Kidney epithelial cell (primary cell): ENCODE measurements at regions not wholly inside any gene's neighbourhood (a gene's known extent, or its start where the extent isn't known, plus 50 kb on each side); places are given as distances from the start of the nearest gene placed in this dataset.
"Not testable (repeated sequence)": the region's sequence is repeated elsewhere in the genome, so short reads cannot be mapped to it uniquely, and the experiment has no call there.

Source experiments
- DNase-seq: peaks from one replicate; pipeline ENCODE4 v3.0.0-alpha.2; 2010; ENCODE audit warnings: low read depth
- H3K27me3 ChIP-seq: 2 replicates; pipeline ENCODE4 v1.6.0; 2011; ENCODE audit warnings: low read length; ENCODE audit not compliant: control insufficient read depth, insufficient read depth
- H3K36me3 ChIP-seq: 2 replicates; pipeline ENCODE4 v1.5.1; 2011; ENCODE audit warnings: low read length; ENCODE audit not compliant: control insufficient read depth, insufficient read depth
- H3K4me3 ChIP-seq: 2 replicates; pipeline ENCODE4 v1.5.1; 2011; ENCODE audit warnings: low read depth, mild to moderate bottlenecking, control low read depth, low read length
- TF ChIP-seq, protein P1 (sequence below): IDR thresholded peaks from 2 replicates; pipeline ENCODE4 v1.5.1; 2011; ENCODE audit warnings: mild to moderate bottlenecking, moderate library complexity, low read length, control low read depth, inconsistent platforms; ENCODE audit not compliant: insufficient read depth, poor library complexity, severe bottlenecking

DNA sequence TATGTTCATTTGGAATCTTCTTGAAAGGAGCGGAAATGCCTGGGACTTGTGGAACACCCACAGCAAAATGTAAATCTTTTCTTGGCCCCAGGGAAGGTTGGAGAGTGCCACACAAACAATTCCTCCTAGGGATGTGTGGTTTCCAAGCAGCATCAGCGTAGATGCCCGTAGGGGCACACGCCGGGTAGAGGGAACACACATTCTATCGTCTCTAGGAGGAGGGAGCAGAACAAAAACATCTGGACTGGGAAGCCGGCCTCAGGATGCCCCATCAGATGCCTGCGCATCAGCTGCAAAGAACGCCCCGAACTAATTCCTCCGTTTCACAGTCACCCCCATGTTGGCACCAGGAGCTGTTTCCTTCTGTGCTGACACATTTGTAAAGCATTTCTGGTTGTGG lies 357.9 kb upstream of the ZFHX3 start:
- TF ChIP-seq, protein P1, sequence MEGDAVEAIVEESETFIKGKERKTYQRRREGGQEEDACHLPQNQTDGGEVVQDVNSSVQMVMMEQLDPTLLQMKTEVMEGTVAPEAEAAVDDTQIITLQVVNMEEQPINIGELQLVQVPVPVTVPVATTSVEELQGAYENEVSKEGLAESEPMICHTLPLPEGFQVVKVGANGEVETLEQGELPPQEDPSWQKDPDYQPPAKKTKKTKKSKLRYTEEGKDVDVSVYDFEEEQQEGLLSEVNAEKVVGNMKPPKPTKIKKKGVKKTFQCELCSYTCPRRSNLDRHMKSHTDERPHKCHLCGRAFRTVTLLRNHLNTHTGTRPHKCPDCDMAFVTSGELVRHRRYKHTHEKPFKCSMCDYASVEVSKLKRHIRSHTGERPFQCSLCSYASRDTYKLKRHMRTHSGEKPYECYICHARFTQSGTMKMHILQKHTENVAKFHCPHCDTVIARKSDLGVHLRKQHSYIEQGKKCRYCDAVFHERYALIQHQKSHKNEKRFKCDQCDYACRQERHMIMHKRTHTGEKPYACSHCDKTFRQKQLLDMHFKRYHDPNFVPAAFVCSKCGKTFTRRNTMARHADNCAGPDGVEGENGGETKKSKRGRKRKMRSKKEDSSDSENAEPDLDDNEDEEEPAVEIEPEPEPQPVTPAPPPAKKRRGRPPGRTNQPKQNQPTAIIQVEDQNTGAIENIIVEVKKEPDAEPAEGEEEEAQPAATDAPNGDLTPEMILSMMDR = no peak
- no peaks in the 10 kb centered on the region for H3K36me3 ChIP-seq
- no peak overlapping the region for H3K4me3 ChIP-seq
- no peaks in the 10 kb centered on the region for H3K27me3 ChIP-seq
- no peak for DNase-seq

DNA sequence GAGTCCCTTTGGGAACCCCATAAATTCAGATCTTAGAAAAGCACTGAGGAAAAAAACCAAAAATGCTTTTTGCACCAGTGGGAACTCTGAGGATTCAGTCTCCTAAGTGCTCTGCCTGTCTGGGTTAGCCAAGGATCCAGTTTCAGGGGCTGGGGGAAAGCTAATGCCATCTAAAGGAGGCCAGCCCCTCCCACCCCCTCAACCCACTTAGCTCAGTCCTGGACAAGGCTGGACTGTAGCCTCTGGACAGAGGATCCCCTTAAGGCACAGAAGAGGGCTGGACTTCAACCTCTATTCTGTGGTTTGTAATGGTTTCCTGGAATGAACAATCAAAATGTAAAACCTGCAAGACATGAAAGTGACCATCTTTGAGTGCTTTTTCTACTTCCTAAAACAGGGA lies 356.1 kb upstream of the ZFHX3 start:
- Histone ChIP-seq H3K27me3 (no peaks in the 10 kb centered on the region), H3K36me3 (no peaks in the 10 kb centered on the region), H3K4me3 (no peak overlapping the region)
- no peak for DNase-seq
- TF ChIP-seq, protein P1 = no peak

DNA sequence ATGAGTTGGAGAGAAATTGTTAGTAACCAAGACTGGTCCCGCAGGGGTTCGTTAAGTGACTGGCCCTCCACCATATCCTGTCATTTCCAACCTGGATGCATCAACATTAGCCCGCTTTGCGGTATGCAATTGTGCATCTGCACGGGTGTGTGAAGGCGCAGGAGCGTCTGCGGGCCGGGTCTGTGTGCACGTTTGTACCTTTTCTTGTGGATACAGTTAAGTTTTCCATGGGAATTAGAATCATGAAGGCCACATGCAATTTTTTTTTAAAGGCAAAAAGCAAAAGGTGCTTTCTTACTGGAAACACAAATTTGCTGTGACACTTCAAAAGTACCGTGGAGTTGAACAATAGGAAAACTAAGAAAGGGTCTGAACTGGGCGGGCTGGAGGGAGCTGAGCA lies 355.4 kb upstream of the ZFHX3 start:
- Histone ChIP-seq H3K4me3 (no peak overlapping the region), H3K36me3 (no peaks in the 10 kb centered on the region), H3K27me3 (no peaks in the 10 kb centered on the region)
- DNase-seq = no peak
- TF ChIP-seq, protein P1 = no peak

DNA sequence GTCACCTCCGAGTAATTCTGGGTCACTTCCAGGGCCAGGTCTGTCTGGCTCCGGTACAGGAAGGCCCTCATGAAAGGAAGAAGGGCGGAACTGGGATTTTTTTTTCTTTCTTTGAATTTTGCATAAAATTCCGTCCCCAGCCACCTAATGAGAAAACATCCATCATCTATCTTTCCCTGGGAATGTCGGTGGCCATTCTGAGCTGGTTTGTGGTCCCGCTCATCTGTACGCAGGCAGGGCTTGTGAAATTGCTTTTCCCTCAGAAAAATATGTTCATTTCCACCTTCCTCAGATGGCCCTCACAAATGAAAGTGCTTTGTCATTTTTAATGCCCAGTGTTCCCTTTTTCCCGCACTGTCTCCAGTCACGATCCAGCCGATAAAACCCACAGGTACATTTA lies 353.0 kb upstream of the ZFHX3 start:
- DNase-seq = no peak
- TF ChIP-seq, protein P1 = no peak
- Histone ChIP-seq H3K4me3 (no peak overlapping the region), H3K36me3 (no peaks in the 10 kb centered on the region), H3K27me3 (no peaks in the 10 kb centered on the region)

DNA sequence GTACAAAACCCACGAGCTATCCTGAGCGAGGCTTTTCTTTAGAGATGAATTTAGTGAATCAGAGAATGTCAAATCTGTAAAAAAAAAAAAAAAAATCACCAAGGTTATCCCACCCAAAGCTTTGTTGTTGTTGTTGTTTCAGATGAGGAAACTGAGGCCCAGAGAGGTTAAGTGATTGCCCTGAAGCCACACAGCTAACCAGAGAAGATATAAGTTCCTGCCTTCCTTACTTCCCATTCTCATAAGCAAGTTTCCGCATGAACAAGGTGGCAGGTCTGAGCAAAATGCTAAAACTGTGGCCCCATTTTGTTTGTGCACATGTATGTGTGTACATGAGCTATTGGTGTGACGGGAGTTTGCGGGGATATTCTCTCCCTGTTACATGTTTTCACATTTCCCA lies 352.1 kb upstream of the ZFHX3 start:
- Histone ChIP-seq H3K27me3 (no peaks in the 10 kb centered on the region), H3K4me3 (no peak overlapping the region), H3K36me3 (no peaks in the 10 kb centered on the region)
- DNase-seq = no peak
- TF ChIP-seq, protein P1 = no peak

DNA sequence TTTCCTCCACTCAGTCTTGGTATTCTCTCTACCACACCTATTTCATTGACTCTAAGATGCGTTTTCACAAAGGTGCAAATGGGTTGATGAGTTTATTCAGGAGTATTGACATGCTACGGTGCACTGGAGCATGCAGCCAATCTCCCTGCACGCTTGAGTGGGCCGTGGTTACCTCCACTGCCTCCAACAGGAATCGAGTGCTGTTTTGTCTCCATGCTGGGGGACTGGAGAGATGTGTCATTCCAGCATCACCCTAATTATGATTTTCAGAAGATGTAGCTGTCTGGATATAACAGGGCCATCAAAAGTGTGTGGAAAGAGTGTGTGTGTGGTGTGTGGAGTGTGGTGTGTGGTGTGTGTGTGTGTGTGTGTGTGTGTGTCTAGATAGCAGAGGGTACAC lies 351.6 kb upstream of the ZFHX3 start:
- Histone ChIP-seq H3K4me3 (no peak overlapping the region), H3K36me3 (no peaks in the 10 kb centered on the region), H3K27me3 (no peaks in the 10 kb centered on the region)
- no peak for DNase-seq
- TF ChIP-seq, protein P1 = no peak

DNA sequence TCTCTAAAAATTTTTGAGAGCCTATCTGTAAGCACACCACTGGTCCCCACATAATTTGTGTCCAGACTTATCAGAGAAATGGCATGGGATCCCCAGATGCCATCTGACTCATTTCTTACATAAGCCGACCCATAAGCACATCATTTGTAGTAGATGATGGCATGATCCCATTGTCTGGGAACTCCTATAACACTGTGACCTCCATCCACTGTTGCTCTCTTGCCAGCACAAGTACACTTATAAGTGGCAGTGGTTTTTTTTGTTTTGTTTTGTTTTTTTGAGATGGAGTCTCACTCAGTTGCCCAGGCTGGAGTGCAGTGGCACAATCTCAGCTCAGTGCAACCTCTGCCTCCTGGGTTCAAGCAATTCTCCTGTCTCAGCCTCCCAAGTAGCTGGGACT lies 350.7 kb upstream of the ZFHX3 start:
- H3K4me3 ChIP-seq, H3K27me3 ChIP-seq, DNase-seq, H3K36me3 ChIP-seq: not testable (repeated sequence)
